Parathyroid adenoma (tissue), 2 donors: ENCODE measurements at regions not wholly inside any gene's neighbourhood (a gene's known extent, or its start where the extent isn't known, plus 50 kb on each side); places are given as distances from the start of the nearest gene placed in this dataset.

ENCODE experiments used
- H2AFZ ChIP-seq: fragments of 300-600 bp; sonication (generic); one replicate; pipeline ENCODE4 v1.7.0; 2017; ENCODE audit warnings: antibody characterized with exemption, mild to moderate bottlenecking
- H3K27ac ChIP-seq: fragments of 300-600 bp; sonication (generic); one replicate; pipeline ENCODE4 v1.7.0; 2017
- H3K27me3 ChIP-seq: fragments of 300-600 bp; sonication (generic); one replicate; pipeline ENCODE4 v1.7.0; 2017; ENCODE audit warnings: low read length; ENCODE audit not compliant: control insufficient read depth, insufficient read depth
- H3K36me3 ChIP-seq: fragments of 300-600 bp; sonication (generic); one replicate; pipeline ENCODE4 v1.7.0; 2017; ENCODE audit warnings: low read length; ENCODE audit not compliant: control insufficient read depth, insufficient read depth
- H3K4me1 ChIP-seq: fragments of 300-600 bp; sonication (generic); one replicate; pipeline ENCODE4 v1.7.0; 2017; ENCODE audit warnings: control low read depth
- H3K4me2 ChIP-seq: fragments of 300-600 bp; sonication (generic); one replicate; pipeline ENCODE4 v1.7.0; 2017; ENCODE audit warnings: low read length
- H3K4me3 ChIP-seq: fragments of 300-600 bp; sonication (generic); one replicate; pipeline ENCODE4 v1.7.0; 2017; ENCODE audit warnings: low read depth, low read length
- H3K79me2 ChIP-seq: fragments of 300-600 bp; sonication (generic); one replicate; pipeline ENCODE4 v1.7.0; 2017; ENCODE audit warnings: control low read depth
- H3K9ac ChIP-seq: fragments of 300-600 bp; sonication (generic); one replicate; pipeline ENCODE4 v1.7.0; 2017; ENCODE audit warnings: mild to moderate bottlenecking
- H3K9me3 ChIP-seq: fragments of 300-600 bp; sonication (generic); one replicate; pipeline ENCODE4 v1.7.0; 2017; ENCODE audit warnings: low read length; ENCODE audit not compliant: control insufficient read depth
- CTCF ChIP-seq: fragments of 300-600 bp; sonication (generic); IDR thresholded peaks from one replicate; pipeline ENCODE4 v1.7.0; 2017; ENCODE audit warnings: antibody characterized with exemption, mild to moderate bottlenecking
- donor health status: primary hyperparathyroidism.

GRCh38 chr20:8078528-8078914 is 53.5 kb upstream of the PLCB1 start:
- Histone ChIP-seq H3K9ac (no peak overlapping the region), H3K4me3 (no peak overlapping the region), H3K9me3 (no peaks in the 10 kb centered on the region), H3K27ac (no peak overlapping the region), H3K36me3 (no peaks in the 10 kb centered on the region), H2AFZ (no peak overlapping the region), H3K4me2 (no peak overlapping the region), H3K27me3 (no peaks in the 10 kb centered on the region), H3K4me1 (peaks cover 12% of the 10 kb centered on the region), H3K79me2 (no peaks in the 10 kb centered on the region)
- TF ChIP-seq CTCF, result no peak

- H3K27ac ChIP-seq, result no peak overlapping the region
- H3K4me1 ChIP-seq, result peaks cover 8% of the 10 kb centered on the region
- H3K4me2 ChIP-seq, result no peak overlapping the region
- no peak for TF ChIP-seq CTCF
- H3K79me2 ChIP-seq, result no peaks in the 10 kb centered on the region
- H3K4me3 ChIP-seq, result no peak overlapping the region
- H3K9me3 ChIP-seq, result no peaks in the 10 kb centered on the region
- no peaks in the 10 kb centered on the region for H3K27me3 ChIP-seq
- H3K9ac ChIP-seq, result no peak overlapping the region
- H3K36me3 ChIP-seq, result no peaks in the 10 kb centered on the region
- H2AFZ ChIP-seq, result no peak overlapping the region
These were observed 52.1 kb upstream of the PLCB1 start for GRCh38 chr20:8079976-8080375.

- no peak overlapping the region for H3K9ac ChIP-seq
- no peak overlapping the region for H2AFZ ChIP-seq
- H3K4me2 ChIP-seq, result no peak overlapping the region
- H3K4me1 ChIP-seq, result peaks cover 4% of the 10 kb centered on the region
- no peak overlapping the region for H3K4me3 ChIP-seq
- no peaks in the 10 kb centered on the region for H3K36me3 ChIP-seq
- no peaks in the 10 kb centered on the region for H3K9me3 ChIP-seq
- H3K79me2 ChIP-seq, result no peaks in the 10 kb centered on the region
- no peaks in the 10 kb centered on the region for H3K27me3 ChIP-seq
- no peak overlapping the region for H3K27ac ChIP-seq
- no peak for TF ChIP-seq CTCF
These were observed 50.0 kb upstream of the PLCB1 start for GRCh38 chr20:8082025-8082424.
